ENCODE measurements at regions not wholly inside any gene's neighbourhood (a gene's known extent, or its start where the extent isn't known, plus 50 kb on each side); places are given as distances from the start of the nearest gene placed in this dataset.

DNA sequence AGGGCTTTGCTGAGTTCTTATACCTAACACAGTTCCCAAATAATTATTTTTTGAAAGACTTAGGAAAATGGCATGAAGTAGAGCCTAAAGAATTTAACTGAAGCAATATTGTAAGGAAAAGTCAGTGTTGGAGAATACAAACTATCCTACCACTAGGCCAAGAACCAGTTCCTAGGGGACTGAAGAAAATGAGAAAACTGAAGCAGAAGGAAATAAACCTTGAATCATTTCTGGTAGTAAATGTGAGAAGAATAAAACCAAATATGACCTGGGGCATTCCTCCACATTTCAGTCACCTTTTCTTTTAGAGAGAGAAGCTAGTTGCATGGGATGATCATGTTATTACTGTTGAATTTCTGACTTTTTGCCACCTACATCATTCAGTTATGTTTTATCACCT lies 1393.9 kb upstream of the C9orf72 start:
- ChIA-PET CTCF (ENCODE audit: partially characterized antibody) (interaction anchor here (0.6 kb wide), 1 partner anchor 51 kb away, joined by 3 read pairs; no protein-coding TSS in a partner anchor), POLR2A (ENCODE audit: partially characterized antibody) (interaction anchor here (1.1 kb wide), 1 partner anchor 11 kb away, joined by 3 read pairs; no protein-coding TSS in a partner anchor)
- Histone ChIP-seq H3K18ac (ENCODE audit: extremely low read depth, low read length) (no peak overlapping the region), H4K8ac (ENCODE audit: extremely low read depth, insufficient read depth, low read length) (no peak overlapping the region), H3K27me3 (replicated peaks in 1 of 4; ENCODE audit: control insufficient read depth in 3 of 4, extremely low read depth in 1 of 4, insufficient read depth in 3 of 4, low read length in 3 of 4) (no peaks in the 10 kb centered on the region), H2BK20ac (ENCODE audit: low read length) (peak overlapping the region; percentile 48; the same call in 1 of the 2 replicates), H3K23me2 (ENCODE audit: low read depth, low read length) (no peaks in the 10 kb centered on the region; the same call in 1 of the 2 replicates), H4K20me1 (replicated peaks in 1 of 2; ENCODE audit: control insufficient read depth in 1 of 2, insufficient read depth in 2 of 2, low read length in 2 of 2) (no peaks in the 10 kb centered on the region), H3K23ac (ENCODE audit: insufficient read length) (no peak overlapping the region), H3K4ac (replicated peaks; ENCODE audit: insufficient read length, low read depth, low read length) (no peak overlapping the region), H3K56ac (replicated peaks; ENCODE audit: insufficient read length, low read depth, low read length) (no peak overlapping the region), H3K9me3 (ENCODE audit: insufficient read depth in 2 of 2, low read depth in 1 of 2, low read length in 1 of 2) (no peaks in the 10 kb centered on the region), H3K14ac (ENCODE audit: insufficient read length) (no peak overlapping the region), H3K79me1 (ENCODE audit: low read depth, low read length) (no peaks in the 10 kb centered on the region), H2BK12ac (ENCODE audit: low read depth, low read length) (no peak overlapping the region), H3K27ac (ENCODE audit: low read depth, low read length) (no peak overlapping the region), H3K9ac (replicated peaks in 1 of 4; ENCODE audit: extremely low read depth in 1 of 4, low read depth in 3 of 4, low read length in 3 of 4) (no peak overlapping the region), H4K5ac (ENCODE audit: insufficient read length, low read depth, low read length) (no peak overlapping the region), H3K4me3 (ENCODE audit: extremely low read depth in 1 of 4, insufficient read depth in 2 of 4, low read depth in 3 of 4, low read length in 4 of 4) (no peak overlapping the region), H3K36me3 (ENCODE audit: control insufficient read depth in 2 of 4, insufficient read depth in 4 of 4, low read length in 3 of 4) (no peaks in the 10 kb centered on the region), H3K4me1 (replicated peaks in 1 of 4; ENCODE audit: control insufficient read depth in 3 of 4, insufficient read depth in 4 of 4, low read length in 3 of 4) (peaks cover 16 to 35% (median 21%) of the 10 kb centered on the region in 4 experiments), H2AFZ (ENCODE audit: low read length) (no peak overlapping the region), H2BK15ac (ENCODE audit: low read length) (no peak overlapping the region), H4K91ac (replicated peaks; ENCODE audit: insufficient read length, low read length) (peak overlapping the region; percentile 18), H3K4me2 (ENCODE audit: insufficient read depth in 1 of 2, low read depth in 2 of 2, low read length in 2 of 2) (no peak overlapping the region), H2BK5ac (ENCODE audit: low read depth, low read length) (no peak overlapping the region; the same call in 1 of the 2 replicates), H3K79me2 (ENCODE audit: control insufficient read depth in 1 of 2, insufficient read depth in 2 of 2, low read length in 2 of 2) (no peaks in the 10 kb centered on the region), H2AK5ac (ENCODE audit: low read depth, low read length) (no peak overlapping the region), H2BK120ac (replicated peaks; ENCODE audit: low read depth, low read length) (peak overlapping the region; percentile 25)
- TF ChIP-seq NANOG (IDR thresholded peaks at IDR 0.05; ENCODE audit: insufficient read depth, low read depth, low read length, poor library complexity, severe bottlenecking) (no peak), CTBP2 (IDR thresholded peaks at IDR 0.05; ENCODE audit: borderline replicate concordance, insufficient read depth, insufficient read length, low read length) (no peak), SIN3A (conservative IDR thresholded peaks at IDR 0.05 in 1 of 2, IDR thresholded peaks at IDR 0.05 in 1 of 2; ENCODE audit: low read depth in 1 of 2, low read length in 2 of 2) (no peak), EP300 (IDR thresholded peaks at IDR 0.05; ENCODE audit: borderline replicate concordance in 1 of 2, low read depth in 2 of 2, low read length in 2 of 2) (no peak), KDM4A (IDR thresholded peaks at IDR 0.05; ENCODE audit: low read depth, low read length, severe bottlenecking) (no peak), PHF8 (conservative IDR thresholded peaks at IDR 0.05; ENCODE audit: low read depth, low read length) (no peak), BACH1 (IDR thresholded peaks at IDR 0.05; ENCODE audit: low read length) (no peak), ZNF274 (IDR thresholded peaks at IDR 0.05; ENCODE audit: borderline replicate concordance, extremely low read depth, low read length) (no peak), TBP (IDR thresholded peaks at IDR 0.05; ENCODE audit: low read depth, low read length) (no peak), POLR2A (IDR thresholded peaks at IDR 0.05; ENCODE audit: control extremely low read depth in 1 of 2, low read depth in 2 of 2, low read length in 2 of 2) (no peak)
- TF ChIP-seq, protein P1, sequence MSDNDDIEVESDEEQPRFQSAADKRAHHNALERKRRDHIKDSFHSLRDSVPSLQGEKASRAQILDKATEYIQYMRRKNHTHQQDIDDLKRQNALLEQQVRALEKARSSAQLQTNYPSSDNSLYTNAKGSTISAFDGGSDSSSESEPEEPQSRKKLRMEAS (IDR thresholded peaks at IDR 0.05), result no peak
- no peak for FAIRE-seq
- DNase-seq (ENCODE audit: low read depth in 1 of 2, low spot score in 2 of 2), result no peak
